GM21723 (cell line): ENCODE measurements at regions not wholly inside any gene's neighbourhood (a gene's known extent, or its start where the extent isn't known, plus 50 kb on each side); places are given as distances from the start of the nearest gene placed in this dataset.
"Not testable (repeated sequence)": the region's sequence is repeated elsewhere in the genome, so short reads cannot be mapped to it uniquely, and the experiment has no call there.

Experiments
- ATAC-seq: cut with Tn5 transposase; IDR thresholded peaks from one replicate; pipeline ENCODE4 v1.9.1; 2021; ENCODE audit warnings: mild to moderate bottlenecking, moderate library complexity; ENCODE audit not compliant: unreplicated experiment

DNA sequence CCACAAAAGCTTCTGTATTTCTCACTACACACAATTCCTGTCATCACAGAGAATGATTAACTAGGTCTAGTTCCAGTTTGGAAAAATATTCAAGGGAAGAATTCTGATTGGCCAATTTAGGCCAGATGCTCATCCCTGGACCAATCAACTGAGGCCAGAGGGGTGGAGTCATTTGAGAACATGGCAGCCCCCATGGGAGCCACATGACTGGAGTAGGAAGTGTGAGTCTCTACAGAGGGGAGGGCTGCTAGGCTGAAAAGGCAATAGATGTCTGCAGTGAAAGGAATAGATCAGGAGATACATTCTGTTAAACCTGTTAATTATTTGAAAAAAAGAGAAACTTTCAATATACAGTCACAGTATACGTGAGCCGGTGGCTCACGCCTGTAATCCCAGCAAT is 125.2 kb downstream of the UNC93B1 start:
- ATAC-seq = not testable (repeated sequence)

DNA sequence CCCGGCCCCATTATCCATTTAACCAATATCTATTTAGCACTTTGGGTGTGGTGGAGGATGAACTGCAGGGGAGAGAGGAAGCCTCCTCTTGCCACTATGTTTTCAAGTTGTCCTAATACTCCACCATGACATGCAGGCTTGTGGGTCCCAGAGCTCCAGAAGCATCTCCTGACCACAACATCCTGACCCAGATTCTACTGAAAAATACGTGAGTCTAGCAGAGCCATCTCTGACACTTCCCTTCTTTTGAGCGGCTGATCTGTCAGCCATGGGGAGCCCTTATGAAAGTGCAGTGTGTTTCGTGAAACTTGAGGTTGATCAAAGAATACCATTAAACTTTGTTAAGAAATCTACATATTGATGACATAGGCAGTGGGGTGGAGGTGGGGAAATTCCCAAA is 126.6 kb downstream of the UNC93B1 start:
- ATAC-seq = not testable (repeated sequence)

DNA sequence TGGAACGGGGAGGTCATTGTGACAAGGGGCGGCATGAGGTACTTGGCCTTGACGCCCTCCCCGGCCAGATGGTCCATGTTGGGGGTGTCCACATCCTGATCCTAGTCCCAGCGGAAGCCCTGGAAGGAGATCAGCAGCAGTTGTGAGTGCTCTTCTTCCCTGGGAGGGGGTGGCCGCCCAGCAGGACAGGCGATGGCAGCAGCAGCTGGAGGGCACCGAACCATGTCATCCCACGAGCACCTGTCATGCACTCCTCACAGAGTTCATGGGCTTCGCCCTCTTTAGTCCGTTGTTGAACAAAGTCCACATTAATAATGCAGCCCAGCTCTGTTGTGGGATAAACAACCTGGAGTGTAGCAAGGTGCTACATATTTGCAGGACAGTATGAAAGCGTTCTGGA is 130.7 kb downstream of the UNC93B1 start:
- not testable (repeated sequence) for ATAC-seq

DNA sequence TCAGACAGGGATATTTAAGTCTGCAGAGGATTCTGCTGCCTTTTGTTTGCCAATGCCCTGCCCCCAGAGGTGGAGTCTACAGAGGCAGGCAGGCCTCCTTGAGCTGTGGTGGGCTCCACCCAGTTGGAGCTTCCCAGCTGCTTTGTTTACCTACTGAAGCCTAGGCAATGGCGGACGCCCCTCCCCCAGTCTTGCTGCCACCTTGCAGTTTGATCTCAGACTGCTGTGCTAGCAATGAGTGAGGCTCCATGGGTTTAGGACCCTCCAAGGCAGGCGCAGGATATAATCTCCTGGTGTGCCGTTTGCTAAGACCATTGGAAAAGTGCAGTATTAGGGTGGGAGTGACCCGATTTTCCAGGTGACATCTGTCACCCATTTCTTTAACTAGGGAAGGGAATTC is 132.7 kb downstream of the UNC93B1 start:
- not testable (repeated sequence) for ATAC-seq

DNA sequence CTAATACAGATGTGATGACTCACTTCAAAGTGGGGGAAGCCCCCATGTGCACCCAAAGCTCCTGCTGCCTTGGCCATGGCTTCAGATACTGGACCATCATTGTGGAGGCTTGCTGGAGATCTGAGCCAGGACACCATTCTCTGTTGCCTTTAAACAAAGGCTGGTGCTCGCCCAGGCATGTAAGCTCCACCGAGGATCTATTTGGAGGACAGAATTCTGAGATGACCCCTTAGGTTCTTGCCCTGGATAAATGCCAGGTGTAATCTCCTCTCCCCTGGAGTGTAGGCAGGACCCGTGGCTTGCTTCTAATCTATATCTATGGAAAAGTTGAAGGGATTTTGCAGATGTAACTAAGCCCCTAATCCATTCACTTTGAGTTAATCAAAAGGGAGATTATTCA is 141.0 kb downstream of the UNC93B1 start:
- ATAC-seq = not testable (repeated sequence)

DNA sequence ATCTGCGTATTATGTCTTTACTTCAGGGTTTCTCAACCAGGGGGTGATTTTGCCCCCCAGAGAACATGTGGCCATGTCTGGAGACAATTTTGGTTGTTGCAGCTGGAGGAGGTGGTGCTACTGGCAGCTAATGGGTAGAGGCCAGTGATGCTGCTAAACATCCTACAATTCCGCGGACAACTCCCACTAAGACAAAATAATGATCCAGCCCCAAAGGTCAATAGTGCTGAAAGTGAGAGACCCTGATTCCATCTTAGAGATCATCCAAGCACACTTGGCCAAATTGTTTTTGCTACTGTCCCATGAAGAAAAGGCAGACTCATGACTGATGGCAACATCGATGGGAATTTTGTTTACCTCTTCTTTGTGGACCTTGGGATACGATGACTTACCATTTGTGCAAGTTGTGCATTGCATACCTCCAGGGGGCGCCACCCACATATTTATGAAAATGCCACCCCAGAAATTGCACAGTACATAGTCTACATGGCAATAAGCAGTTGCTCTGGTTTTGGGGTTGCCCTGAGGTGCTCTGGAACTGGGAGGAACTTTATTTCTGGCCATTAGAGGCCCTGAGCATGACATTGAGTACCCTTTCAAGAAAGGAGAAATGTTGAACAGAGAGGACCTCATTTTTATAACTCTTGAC is 144.3 kb downstream of the UNC93B1 start:
- not testable (repeated sequence) for ATAC-seq

DNA sequence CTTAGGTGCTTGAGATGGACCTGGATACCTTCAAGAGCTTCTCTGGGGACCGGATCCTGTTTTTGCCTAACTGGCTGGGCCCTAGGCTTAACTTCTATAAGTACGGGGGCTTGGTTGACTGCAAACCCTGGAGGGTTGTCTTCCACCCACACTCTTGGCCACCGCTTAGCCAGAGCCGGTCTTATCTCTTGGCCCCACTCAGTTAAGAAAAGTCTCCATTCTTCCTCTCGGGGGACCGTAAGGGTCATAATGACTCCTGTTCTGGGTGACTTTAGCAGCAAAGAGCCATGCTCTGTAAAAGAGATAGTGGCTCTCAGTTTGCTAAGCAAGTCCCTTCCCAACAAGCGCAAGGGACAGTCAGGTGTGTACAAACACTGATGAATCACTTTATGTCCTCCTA is 153.2 kb downstream of the UNC93B1 start:
- not testable (repeated sequence) for ATAC-seq

DNA sequence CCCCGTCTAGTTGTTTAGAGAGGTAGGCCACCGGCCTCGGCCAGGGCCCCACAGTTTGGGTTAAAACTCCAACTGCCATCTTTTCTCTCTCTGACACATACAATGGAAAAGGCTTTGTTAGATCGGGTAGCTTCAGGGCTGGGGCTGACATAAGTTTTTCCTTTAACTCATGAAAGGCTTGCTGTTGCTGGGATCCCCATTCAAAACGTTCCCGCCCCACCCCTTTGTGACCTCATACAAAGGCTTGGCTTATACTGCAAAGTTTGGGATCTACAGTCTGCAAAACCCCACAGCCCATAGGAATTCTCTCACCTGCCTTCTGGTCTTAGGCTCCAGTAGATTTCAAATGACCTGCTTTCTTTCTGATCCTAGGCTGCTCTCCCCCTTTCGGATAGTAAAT is 154.1 kb downstream of the UNC93B1 start:
- ATAC-seq = not testable (repeated sequence)

DNA sequence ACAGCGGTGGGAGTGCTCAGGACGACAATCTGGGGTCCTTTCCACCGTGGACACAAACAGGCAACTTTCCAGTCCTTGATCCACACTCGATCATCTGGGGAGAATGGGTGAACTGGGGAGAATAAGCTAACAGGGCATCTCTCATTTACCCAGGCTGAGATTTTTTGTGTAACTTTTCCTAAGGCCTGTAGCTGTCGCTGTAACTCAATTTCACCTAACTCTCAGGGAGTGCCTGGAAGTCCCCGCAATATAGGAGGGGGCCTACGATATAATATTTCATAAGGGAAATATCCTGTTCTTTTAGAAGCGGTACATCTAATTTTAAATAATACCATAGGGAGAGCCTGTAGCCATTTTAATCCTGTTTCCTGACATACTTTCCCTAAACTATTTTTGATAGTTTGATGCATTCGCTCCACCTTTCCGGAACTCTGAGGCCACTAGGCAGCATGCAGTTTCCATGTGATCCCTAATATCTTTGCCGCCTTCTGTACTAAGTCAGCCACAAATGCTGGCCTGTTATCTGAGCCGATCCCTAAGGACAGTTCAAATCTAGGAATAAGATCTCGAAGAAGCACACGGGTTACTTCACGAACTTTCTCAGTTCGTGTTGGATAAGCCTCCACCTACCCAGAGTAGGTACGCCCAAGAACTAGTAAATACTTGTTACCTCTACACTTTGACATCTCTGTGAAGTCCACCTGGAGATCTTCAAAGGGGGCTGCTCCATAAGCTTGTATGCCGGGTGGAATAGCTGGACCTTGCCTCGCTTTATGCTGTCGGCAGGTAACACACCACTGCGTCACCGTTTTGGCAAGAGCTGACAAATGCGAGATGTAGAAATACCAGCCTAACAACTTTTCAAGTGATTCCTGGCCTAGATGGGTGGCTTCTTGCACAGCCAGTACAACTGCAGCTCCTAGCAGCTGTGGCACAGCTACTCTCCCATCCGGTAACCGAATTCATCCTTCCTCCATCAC is 155.7 kb downstream of the UNC93B1 start:
- ATAC-seq = not testable (repeated sequence)

DNA sequence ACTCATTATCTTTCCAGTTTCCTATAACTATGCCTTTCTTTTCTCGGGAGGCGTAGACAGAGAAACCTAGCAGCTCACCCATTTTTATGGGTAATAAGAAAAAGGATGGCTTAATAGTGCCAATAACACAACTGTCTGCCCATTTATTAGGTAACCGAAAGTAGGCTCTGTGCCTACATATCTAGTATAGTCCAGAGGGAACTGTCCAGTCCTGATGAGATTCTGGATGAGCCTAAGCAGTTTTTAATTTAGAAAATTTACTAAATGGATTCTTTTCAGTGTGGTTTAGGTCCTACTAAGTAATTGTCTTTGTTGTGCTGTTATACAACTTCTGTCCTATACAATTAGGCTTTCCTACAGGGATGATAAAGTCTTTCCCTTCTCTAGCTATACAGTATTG is 157.6 kb downstream of the UNC93B1 start:
- not testable (repeated sequence) for ATAC-seq

DNA sequence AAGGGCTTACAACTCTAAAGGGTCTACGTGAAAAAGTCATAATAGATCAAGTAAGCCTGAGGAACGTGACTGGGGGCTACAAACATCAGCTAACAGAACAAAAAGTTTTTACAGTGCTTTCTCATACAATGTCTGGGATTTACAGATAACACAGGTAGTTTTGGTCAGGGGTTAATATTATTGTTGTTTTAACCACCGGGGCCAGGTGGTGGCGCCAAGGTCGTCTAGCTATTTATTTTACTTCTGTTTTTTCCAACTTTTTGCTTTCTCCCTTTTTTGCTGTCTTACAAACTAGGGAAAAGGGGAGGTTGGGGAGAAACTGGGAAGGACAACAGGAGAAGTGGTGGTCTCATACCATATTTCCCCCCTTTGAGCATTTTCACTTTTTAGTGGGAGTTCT is 158.6 kb downstream of the UNC93B1 start:
- not testable (repeated sequence) for ATAC-seq

DNA sequence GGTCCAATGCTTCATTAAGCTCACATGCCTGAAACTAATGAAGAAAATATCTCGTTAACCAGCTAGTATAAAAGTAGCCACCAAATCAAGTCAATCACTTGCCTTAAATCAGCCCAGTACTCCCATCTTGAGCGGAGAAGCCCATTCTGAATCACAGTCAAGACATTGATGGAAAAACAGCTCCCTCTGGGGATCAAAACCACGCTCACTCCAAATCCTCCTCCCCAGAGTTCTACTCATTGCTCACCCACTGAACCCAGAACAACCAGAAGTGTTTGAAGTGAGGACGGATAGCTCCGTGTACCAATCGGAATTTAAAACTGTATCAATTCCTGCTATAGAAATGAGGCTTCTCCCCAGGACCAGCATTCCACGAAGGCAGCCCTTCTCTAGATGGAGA is 163.3 kb downstream of the UNC93B1 start:
- ATAC-seq = not testable (repeated sequence)

DNA sequence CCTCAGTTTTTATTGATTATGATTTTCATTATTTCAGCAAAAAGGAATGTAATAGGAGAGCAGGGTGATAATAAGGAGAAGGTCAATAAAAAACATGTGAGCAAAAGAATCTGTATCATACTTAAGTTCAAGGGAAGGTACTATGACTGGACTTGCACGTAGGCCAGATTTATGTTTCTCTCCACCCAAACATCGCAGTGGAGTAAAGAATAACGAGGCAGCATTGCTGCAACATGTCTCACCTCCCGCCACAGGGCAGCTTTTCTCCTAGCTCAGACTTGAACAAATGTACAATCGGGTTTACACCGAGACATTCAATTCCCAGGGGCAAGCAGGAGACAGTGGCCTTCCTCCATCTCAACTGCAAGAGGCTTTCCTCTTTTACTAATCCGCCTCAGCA is 155.7 kb upstream of the ALDH3B2 start:
- not testable (repeated sequence) for ATAC-seq

DNA sequence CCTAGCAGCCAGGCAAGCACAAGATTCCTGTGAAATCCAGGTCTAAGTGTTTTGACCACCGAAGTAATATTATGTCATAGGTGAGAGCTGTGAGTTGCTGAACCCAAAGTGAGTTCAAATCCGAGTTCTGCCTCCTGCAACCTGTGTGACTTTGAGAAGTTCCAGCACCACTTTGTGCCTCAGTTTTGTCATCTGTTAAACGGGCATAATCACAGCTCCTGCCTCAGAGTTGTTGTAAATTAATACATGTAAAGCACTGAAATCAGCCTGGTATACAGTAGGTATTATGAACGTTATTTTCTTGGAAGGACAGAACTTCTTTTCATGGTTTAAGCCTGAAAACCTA is 152.5 kb upstream of the ALDH3B2 start:
- ATAC-seq = not testable (repeated sequence)

DNA sequence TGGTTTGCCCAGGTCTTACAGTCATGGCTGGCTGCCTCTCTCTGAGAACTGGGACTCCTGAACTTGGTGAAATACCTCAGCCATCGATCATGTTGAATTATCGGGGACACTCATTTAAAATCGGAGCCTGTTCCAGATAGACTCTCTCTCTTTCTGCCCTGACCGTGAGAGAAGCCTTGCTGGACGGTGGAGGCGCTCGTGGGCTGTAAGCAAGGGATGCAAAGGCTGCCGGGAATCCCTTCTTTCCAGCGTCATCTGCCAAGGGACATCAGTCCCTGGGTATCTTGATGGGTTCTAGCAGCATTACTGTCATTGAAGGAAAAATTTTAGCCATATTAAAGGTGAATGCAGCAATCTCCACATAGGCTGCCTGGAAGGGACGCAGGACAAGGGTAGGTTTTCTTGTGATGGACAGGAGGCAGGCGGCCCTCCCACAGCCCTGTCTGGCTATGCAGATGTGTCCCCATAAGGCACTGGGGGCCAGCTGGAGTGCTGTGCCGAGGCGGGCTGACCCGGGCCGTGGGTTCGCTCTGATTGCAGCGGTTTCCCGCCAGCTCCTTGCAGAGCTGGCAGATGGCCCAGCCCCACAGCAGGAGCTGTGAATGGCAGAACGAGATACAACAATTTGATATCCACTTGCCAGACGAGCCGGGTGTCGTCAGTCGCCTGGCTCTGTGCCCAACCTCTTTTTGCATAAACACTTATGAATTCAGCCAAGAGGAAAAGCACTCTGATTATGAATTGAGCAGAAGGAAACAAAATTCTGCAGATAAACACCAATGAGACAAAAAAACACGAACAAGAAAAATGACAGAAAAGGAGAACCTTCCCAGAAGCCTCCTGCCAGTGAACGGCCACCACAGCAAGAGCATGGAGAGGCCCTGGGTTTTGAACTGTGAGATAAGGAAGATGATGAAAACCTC is 151.9 kb upstream of the ALDH3B2 start:
- ATAC-seq = not testable (repeated sequence)

DNA sequence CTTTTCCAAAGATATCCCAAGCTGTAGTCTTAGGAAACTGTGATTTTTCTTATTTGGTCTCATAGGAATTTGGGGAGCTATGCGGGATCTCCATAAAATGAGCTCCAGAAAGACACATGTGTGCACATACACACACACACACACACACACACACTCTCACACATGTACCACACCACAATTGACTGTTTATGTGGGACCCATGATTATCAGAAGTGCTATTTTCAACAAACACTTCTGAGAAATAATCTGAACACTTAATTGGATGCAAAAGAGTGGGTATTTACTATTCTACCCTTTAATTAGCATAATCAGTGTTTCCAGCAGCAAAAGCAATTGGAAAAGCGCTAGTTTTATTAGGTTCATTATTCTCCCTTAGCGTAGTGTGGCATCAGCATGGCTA is 150.4 kb upstream of the ALDH3B2 start:
- ATAC-seq = not testable (repeated sequence)

DNA sequence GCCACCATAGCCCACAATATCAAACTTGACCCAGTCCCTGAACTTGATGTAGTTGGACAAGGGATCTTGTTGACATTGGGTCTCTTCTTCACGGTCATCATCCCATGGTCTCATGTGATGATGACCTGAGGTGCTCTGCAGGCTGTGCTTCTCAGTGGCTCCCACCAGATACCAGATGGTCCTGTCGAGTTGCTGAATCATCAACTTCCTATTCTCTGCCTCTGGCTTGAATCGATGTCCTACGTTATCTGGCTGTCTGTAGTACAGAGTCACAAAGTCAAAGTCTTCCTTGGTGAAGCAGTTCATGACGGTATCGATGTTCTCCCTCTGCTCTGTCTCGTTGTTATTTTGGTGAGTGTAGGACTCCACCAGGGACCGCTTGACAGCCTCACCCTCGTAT is 145.7 kb upstream of the ALDH3B2 start:
- ATAC-seq = no peak

DNA sequence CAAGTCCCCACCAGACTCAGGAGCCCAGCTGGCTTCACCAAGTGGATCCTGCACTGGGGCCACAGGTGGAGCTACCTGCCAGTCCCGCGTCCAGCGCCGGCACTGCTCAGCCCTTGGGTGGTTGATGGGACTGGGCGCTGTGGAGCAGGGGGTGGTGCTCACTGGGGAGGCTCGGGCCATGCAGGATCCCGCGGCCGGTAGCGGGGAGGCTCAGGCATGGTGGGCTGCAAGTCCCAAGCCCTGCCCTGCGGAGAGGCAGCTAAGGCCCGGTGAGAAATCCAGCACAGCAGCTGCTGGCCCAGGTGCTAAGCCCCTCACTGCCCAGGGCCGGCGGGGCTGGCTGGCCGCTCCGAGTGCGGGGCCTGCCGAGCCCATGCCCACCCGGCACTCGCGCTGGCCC is 143.1 kb upstream of the ALDH3B2 start:
- ATAC-seq = not testable (repeated sequence)

DNA sequence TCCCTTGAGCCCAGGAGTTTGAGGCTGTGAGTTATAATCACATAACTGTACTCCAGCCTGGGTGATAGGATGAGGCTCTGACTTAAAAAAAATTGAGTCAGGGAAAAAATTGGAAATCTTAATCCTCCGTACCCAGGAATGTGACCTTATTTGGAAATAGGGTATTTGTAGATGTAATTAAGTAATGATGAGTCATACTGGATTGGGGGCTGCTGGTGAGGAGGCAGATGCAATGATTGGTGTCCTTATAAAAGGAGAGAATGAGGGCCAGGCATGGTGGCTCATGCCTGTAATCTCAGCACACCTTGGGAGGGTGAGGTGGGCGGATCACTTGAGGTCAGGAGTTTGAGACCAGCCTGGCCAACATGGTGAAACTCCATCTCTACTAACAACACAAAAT is 134.9 kb upstream of the ALDH3B2 start:
- not testable (repeated sequence) for ATAC-seq

DNA sequence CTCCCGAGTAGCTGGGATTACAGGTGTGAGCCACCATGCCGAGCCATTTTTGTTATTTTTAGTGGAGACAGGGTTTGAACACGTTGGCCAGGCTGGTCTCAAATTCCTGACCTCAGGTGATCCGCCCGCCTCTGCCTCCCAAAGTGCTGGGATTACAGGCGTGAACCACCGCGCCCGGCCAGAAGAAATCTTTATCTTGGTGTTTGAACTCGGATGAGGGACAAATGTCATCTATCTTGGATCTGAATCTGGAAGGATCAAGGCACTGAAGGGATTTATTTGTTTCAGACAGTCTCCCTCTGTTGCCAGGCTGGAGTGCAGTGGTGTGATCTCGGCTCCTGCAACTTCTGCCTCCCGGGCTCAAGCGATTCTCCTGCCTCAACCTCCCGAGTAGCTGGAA is 133.5 kb upstream of the ALDH3B2 start:
- ATAC-seq = not testable (repeated sequence)

DNA sequence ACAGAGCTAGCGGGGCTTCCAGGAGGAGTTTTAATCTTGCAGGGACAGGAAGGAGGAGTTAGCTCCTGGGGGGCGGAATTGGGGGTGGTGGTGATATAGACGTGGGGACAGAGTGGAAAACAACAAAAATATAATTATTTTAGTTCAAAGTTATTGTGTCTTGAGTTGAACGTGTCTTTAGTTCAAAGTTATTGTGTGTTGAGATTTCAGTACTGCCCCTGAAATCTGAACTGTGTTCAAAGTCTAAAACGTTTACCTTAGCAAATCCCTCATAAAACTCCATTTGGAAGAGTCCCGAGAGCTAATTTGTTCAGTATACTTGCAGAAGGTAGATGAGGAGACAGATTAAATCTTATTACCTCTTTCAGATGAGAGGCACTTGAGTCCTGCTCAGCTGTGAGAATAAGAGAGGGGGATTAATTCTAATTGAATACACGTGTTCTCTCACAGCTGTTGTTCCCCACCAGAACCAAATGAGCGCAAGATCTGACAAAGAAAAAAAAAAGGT is 132.4 kb upstream of the ALDH3B2 start:
- not testable (repeated sequence) for ATAC-seq
